HG02798 (cell line): ENCODE measurements at regions not wholly inside any gene's neighbourhood (a gene's known extent, or its start where the extent isn't known, plus 50 kb on each side); places are given as distances from the start of the nearest gene placed in this dataset.

ENCODE experiments used
- ATAC-seq: cut with Tn5 transposase; IDR thresholded peaks from one replicate; pipeline ENCODE4 v1.9.1; 2021; ENCODE audit warnings: mild to moderate bottlenecking; ENCODE audit not compliant: unreplicated experiment, poor library complexity

DNA sequence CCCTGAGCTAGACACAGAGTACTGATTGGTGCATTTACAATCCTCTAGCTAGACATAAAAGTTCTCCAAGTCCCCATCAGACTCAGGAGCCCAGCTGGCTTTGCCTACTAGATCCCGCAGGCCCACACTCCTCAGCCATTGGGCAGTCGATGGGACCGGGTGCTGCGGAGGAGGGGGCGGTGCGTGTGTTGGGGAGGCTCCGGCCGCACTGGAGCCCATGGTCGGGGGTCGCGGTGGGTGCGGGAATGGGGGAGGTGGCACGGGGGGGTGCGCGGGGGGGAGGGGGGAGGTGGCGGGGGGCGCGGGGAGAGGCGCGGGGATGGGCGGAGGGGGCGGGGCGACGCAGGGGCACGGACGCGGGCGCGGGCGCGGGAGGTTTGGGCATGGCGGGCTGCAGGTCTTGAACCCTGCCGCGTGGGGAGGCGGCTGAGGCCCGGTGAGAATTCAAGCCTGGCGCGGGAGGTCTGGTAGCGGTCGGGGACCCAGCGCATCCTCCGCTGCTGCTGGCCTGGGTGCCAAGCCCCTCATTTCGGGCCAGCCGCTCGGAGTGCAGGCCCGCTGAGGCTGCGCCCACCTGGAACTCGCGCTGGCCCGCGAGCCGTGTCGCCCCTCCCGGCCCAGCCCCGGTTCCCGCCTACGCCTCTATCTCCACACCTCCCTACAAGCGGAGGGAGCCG is 674.1 kb downstream of the SLITRK5 start:
- no peak for ATAC-seq

DNA sequence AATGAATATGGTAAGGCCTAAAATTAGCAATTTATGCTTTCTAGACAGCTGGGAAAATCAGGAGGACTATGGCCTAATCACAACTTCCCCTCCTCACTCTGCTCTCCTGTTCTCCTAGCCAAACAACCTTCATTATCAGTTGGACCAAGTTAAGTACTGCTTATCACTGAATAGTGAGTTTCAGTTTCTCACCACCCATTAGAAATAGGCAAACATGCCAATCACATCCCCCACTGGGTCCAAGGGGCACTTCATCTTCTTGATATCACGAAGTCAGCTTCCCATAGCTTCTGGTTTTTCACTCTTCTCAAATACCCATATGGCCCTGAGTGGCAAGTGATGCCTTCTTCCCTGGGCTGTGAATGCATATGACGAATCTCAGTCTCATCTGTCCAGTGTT is 689.6 kb downstream of the SLITRK5 start:
- ATAC-seq, result no peak

- no peak for ATAC-seq
These were observed 698.7 kb downstream of the SLITRK5 start for GRCh38 chr13:88369866-88370265.

GRCh38 chr13:88376760-88377388 is 705.7 kb downstream of the SLITRK5 start:
- ATAC-seq, result no peak

DNA sequence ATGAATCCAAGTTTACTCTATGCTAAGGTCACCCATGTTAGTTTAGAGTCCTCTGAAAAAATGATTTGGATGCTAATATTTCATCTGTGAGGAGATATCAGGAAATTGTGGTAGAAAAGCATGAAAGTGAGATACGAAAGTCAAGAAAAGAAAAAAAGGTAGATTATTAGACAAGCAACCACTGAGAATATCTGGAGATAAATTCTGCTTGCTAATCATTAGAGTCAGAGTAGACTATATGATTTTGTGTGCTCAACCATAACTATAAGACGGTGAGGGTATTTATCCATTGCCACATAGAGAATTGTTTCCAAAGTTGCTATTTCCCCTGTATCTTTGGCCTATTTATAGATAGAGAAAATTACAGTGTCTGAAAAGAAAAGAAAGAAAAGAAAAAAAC is 706.7 kb downstream of the SLITRK5 start:
- ATAC-seq, result no peak

- ATAC-seq, result no peak
These were observed 713.4 kb downstream of the SLITRK5 start for GRCh38 chr13:88384542-88384941.

- no peak for ATAC-seq
These were observed 724.6 kb downstream of the SLITRK5 start for GRCh38 chr13:88395804-88396203.

DNA sequence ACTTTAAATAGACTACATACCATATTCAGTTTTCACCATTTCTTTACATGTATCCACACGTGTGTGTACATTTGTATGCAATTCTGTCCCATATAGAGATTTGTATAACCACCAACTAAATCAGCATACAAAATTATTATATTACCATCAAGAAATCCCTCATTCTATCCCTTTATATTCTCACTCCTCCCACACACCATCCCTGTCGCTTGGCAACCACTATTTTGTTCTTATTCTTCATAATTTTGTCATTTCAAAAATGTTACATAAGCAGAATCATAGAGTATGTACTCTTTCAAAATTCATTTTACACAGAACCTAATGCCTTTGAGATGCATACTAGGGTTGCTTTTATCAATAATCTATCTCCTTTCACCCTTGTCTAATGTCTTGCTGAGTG is 740.5 kb downstream of the SLITRK5 start:
- no peak for ATAC-seq

- no peak for ATAC-seq
These were observed 746.6 kb downstream of the SLITRK5 start for GRCh38 chr13:88417801-88418200.

DNA sequence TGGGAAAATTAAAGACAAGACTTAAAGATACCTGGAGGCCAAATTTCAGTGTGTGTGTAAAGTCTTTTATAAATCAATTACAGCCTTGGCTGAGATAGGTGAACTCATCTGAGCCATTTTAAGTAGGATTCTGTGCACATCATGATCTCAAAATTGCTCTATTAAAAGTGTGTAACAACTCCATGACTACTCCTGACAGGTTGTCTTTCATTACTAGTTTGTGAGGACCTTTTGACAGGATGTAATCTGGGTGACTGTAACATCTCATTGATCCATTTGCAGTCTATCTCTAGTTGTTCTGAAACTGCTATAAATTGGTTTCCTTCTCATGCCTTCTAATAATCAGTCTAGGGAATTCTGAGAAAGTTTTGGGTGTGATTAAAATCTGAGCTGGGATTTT is 753.3 kb downstream of the SLITRK5 start:
- ATAC-seq, result no peak

DNA sequence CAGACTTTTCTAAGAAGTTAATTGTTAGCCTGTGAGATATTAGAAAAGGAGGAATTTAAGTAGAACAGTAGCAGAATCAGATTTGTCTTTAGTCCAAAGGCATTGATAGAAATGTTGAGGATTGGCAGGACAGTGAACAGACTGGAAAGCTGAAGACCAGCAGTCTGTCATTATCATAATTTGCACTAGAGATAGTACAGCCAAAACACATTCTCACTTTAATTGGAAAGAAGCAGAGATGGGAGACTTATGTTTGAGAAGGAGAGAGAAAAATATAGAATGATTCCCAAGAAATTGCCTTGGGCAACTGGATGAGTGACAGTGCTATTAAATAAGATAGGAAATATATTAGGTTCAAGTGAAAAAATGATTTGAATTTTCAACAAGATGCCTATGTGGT is 755.5 kb downstream of the SLITRK5 start:
- ATAC-seq, result no peak

DNA sequence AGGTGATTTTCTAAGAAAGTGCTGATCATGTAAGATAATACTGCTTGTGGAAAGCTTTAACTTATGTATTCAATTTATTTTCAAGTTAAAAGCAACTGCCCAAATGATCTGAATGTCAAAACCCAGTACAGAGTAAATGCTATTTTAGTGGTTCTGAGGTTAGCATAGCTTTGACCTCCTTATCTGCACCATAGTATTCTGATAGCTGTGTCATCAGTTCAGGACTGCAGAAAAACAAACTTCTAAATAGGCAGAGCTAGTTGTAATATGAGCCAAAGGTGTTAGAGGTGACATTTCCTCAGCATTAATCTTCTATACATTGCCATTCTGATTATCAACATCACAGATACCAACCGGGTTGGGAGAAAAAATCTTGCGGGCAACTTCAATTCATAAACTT is 758.7 kb downstream of the SLITRK5 start:
- no peak for ATAC-seq

DNA sequence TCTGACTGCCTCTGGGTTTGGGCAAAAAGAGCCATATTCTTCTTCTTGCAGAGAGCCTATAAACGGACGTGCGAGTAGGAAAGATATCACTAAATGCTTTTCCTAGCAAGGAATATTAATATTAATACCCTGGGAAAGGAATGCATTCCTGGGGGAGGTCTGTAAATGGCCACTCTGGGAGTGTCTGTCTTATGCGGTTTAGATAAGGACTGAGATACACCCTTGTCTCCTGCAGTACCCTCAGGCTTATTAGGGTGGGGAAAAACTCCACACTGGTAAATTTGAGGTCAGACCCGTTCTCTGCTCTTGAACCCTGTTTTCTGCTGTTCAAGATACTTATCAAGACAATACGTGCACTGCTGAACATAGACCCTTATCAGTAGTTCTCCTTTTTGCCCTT is 763.8 kb downstream of the SLITRK5 start:
- no peak for ATAC-seq

DNA sequence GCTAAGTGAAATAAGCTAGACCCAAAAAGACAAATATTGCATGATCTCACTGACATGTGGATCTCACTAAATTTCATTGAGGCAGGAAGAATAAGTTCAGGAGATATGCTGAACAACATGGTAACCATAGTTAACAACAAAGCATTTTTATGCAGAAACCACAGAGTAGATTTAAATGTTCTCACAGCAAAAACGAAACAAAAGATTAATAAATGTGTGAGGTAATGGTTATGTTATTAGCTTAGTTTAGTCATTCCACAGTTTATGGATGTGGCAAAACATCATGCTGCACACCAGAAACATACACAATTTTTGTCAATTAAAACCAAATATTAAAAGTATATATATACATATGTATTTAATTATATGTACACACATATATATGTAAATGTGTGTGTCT is 765.8 kb downstream of the SLITRK5 start:
- ATAC-seq, result no peak

GRCh38 chr13:88450515-88450914 is 779.3 kb downstream of the SLITRK5 start:
- ATAC-seq, result no peak

DNA sequence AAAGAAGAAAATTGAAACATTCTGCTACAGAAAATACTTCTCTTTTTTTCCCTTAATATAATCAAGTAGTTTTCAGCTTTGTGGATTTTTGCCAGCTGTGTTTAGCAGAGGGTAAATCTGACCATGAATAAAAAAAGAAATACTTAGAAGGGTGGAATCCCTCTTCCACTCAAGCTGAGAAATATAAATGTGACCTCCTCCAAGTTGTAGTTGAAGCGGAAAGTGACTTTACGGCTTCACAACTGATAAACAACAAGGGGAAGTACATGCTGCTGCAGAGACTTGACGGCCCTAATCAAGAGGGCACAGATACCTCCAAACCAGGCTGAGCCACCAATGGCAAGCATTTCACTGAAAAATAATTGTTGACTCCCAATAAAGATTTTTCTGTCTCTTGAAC is 785.0 kb downstream of the SLITRK5 start:
- no peak for ATAC-seq

- ATAC-seq, result no peak
These were observed 788.2 kb downstream of the SLITRK5 start for GRCh38 chr13:88459331-88459730.

DNA sequence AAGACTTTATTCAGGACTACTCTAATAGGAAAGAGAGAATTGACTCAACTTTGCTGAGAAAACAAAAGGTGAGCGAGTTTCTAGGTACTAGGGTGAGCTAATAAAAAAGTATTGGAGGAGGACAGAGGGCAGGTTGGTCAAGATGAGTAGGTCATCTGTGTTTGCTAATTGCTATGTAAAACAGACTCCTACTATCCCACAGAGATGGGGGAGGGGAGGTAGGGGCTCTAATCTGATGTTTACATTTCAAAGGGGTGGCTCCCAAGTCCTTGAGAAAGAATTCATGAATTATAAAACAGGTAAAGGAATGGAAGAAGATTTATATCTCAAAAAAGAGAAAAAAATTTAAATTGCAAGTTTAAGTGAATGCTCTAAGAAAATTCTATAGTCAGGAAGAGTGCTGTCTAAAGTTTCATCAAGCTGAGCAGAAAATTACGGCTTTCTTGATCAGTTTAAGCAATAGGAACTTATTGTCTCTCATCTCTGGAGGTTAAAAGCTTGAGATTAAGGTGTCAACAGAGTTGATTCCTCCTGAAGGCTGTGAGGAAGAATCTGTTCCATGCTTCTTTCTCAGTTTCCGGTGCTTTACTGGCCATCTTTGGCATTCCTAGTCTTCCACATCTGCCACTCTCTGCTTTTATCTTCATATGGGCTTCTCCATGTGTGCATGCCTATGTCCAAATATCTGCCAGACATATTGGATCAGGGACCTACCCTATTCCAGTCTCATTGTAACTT is 790.3 kb downstream of the SLITRK5 start:
- no peak for ATAC-seq

DNA sequence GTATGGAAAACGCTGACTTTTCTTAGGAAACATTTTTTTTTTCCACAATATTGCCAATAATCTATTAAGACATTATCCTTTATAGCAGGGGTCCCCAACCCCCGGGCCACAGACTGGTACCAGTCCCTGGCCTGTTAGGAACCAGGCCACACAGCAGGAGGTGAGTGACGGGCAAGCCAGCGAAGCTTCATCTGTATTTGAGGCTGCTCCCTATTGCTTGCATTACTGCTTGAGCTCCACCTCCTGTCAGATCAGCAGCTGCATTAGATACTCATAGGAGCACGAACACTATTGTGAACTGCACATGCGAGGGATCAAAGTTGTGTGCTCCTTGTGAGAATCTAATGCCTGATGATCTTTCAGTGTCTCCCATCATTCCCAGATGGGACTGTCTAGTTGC is 793.7 kb downstream of the SLITRK5 start:
- no peak for ATAC-seq

DNA sequence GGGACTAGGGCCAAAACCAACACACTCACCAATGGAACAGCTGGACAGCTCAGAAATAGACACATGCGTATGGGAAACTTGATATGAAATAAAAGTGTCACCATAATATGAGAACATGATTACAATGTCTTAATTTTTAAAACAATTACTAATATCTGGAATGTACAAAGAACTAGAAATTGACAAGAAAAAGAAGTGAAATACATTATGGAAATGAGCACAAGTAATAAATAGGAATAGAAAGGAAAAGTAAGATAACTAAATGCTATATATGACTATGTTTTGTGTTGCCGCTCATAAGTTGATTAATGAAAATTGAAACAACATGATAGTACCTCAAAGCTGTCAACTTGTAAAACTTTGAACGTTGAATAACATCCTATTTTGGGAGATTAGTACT is 801.1 kb downstream of the SLITRK5 start:
- no peak for ATAC-seq

DNA sequence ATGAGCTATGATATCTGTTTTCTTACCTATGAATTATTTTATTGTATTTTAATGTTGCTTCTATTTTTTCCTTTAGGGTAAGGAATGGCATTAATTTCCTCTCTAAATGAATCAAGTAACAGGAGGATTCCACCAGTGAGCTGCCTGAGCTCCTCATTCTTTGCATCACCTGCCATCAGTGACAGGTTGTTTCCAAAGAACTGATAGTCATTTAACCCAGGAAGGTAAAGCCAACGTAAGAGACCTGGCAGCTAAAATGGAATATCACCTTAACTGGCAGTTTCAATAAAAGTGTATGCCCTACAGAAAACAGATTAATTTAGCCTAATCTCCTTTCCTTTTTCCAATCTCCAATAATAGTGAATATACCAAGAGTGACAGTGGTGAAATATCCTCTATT is 812.0 kb downstream of the SLITRK5 start:
- ATAC-seq, result no peak

DNA sequence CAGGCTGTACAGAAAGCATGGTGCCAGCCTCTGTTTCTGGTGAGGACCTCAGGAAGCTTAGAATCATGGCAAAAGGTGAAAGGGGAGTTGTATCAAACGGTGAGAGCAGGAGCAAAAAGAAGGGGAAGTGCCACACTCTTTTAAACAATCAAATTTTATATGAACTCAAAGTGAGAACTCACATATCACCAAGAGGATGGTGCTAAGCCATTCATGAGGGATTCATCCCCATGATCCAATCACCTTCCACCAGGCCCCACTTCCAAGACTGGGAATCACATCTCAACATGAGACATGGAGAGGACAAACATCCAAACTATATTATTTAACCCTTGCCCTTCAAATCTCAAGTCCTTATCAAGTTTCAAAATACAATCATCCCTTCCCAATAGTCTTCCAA is 836.7 kb downstream of the SLITRK5 start:
- ATAC-seq, result no peak
